ENCODE measurements at regions not wholly inside any gene's neighbourhood (a gene's known extent, or its start where the extent isn't known, plus 50 kb on each side); places are given as distances from the start of the nearest gene placed in this dataset.

- TF ChIP-seq EZH2 (IDR thresholded peaks at IDR 0.05; ENCODE audit: insufficient read depth, low read length) (no peak), CTCF (IDR thresholded peaks at IDR 0.05; ENCODE audit: insufficient read depth, low read depth, low read length) (no peak)
Measured at GRCh38 chr7:131633342-131633843, 77.0 kb upstream of the PODXL start.

Data from astrocyte (in vitro differentiated cells and primary cell).